Thyroid gland (tissue), 4 donors: ENCODE measurements at regions not wholly inside any gene's neighbourhood (a gene's known extent, or its start where the extent isn't known, plus 50 kb on each side); places are given as distances from the start of the nearest gene placed in this dataset.

ENCODE experiments used
- DNase-seq, 2 donors: peaks; one replicate each; pipeline ENCODE4 v3.0.0-alpha.2; 2019
- H3K27ac ChIP-seq, 3 donors: fragments of 200-600 bp; sonication (generic); 1 replicate in 2 of 3; 2 replicates in 1 of 3; pipeline ENCODE4 v1.5.1; 2016 to 2019; ENCODE audit warnings: mild to moderate bottlenecking in 1 of 3, moderate library complexity in 1 of 3
- H3K27me3 ChIP-seq: fragments of 200-600 bp; sonication (generic); one replicate; pipeline ENCODE4 v1.5.1; 2019
- H3K36me3 ChIP-seq, 2 donors: fragments of 200-600 bp; sonication (generic); one replicate each; pipeline ENCODE4 v1.5.1; 2016 to 2019
- H3K4me1 ChIP-seq, 2 donors: fragments of 200-600 bp; sonication (generic); one replicate each; pipeline ENCODE4 v1.5.1; 2017 to 2019
- H3K4me3 ChIP-seq, 3 donors: fragments of 200-600 bp; sonication (generic); replicated peaks in 1 of 3; 1 replicate in 2 of 3; 2 replicates in 1 of 3; pipeline ENCODE4 v1.5.1; 2016; ENCODE audit warnings: mild to moderate bottlenecking in 1 of 3
- H3K9me3 ChIP-seq: fragments of 200-600 bp; sonication (generic); one replicate; pipeline ENCODE4 v1.5.1; 2017
- POLR2A ChIP-seq, 2 donors: fragments of 450-650 bp; IDR thresholded peaks; one replicate each; pipeline ENCODE4 v1.6.1; 2017; ENCODE audit warnings: antibody characterized with exemption in 2 of 2, mild to moderate bottlenecking in 2 of 2, moderate library complexity in 1 of 2
- WGBS, 2 donors: methylation state at CpG; one replicate each; pipeline ENCODE4 v1.1.5; 2017; 5-methylcytosine and 5-hydroxymethylcytosine counted together
- intact Hi-C: fragments of 100-400 bp; cut with DNase I; formaldehyde crosslinking; loops from one replicate; pipeline ENCODE4 v1.15.1; 2023
- TF ChIP-seq, protein P1 (sequence below), 6 experiments: fragments of 200-600 bp in 3 of 6; fragments of 450-650 bp in 3 of 6; sonication (generic) in 3 of 6; IDR thresholded peaks; one replicate each; pipeline ENCODE4 v1.5.1; 2016 to 2019; ENCODE audit warnings: antibody characterized with exemption in 6 of 6, mild to moderate bottlenecking in 2 of 6, inconsistent platforms in 1 of 6, moderate library complexity in 1 of 6

- Histone ChIP-seq H3K27ac (no peak overlapping the region), H3K9me3 (no peaks in the 10 kb centered on the region), H3K27me3 (no peaks in the 10 kb centered on the region), H3K4me1 (peaks cover 0 to 7% of the 10 kb centered on the region in 2 donors), H3K4me3 (no peak overlapping the region), H3K36me3 (no peaks in the 10 kb centered on the region)
- 84 to 85% methylated on average over 5 of the region's 5 CpGs for WGBS, 2 donors
- intact Hi-C loops = no loop called here
- TF ChIP-seq, protein P1, sequence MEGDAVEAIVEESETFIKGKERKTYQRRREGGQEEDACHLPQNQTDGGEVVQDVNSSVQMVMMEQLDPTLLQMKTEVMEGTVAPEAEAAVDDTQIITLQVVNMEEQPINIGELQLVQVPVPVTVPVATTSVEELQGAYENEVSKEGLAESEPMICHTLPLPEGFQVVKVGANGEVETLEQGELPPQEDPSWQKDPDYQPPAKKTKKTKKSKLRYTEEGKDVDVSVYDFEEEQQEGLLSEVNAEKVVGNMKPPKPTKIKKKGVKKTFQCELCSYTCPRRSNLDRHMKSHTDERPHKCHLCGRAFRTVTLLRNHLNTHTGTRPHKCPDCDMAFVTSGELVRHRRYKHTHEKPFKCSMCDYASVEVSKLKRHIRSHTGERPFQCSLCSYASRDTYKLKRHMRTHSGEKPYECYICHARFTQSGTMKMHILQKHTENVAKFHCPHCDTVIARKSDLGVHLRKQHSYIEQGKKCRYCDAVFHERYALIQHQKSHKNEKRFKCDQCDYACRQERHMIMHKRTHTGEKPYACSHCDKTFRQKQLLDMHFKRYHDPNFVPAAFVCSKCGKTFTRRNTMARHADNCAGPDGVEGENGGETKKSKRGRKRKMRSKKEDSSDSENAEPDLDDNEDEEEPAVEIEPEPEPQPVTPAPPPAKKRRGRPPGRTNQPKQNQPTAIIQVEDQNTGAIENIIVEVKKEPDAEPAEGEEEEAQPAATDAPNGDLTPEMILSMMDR (IDR thresholded peaks at IDR 0.05) = no peak
- no peak for TF ChIP-seq POLR2A (IDR thresholded peaks at IDR 0.05)
- DNase-seq = no peak
Measured at GRCh38 chr13:30103161-30103840, 204.1 kb downstream of the KATNAL1 start.

DNA sequence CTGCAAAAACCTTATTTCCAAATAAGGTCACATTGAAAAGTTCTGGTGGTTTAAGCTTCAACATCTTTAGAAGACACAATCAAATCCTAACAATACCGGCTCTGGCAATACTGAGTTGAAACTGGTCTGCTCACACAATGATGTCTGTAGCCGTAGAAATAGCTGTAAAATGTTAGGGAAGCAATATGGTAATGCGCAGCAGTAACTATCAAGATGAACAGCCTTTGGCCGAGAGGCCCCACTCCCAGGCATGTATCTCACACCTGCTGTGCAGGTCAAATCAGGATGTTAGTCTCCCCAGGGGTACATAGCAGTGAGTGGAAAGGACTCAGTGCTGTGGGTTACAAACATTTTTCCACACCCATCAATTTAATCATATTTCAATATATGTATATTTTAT lies 207.1 kb downstream of the KATNAL1 start:
- peaks cover 0 to 2% of the 10 kb centered on the region in 2 donors for H3K4me1 ChIP-seq
- intact Hi-C loops = no loop called here
- no peak overlapping the region for H3K4me3 ChIP-seq
- DNase-seq = no peak
- TF ChIP-seq, protein P1 (IDR thresholded peaks at IDR 0.05) = no peak
- TF ChIP-seq POLR2A (IDR thresholded peaks at IDR 0.05) = no peak
- H3K27ac ChIP-seq = no peak overlapping the region
- no peaks in the 10 kb centered on the region for H3K27me3 ChIP-seq
- H3K9me3 ChIP-seq = no peaks in the 10 kb centered on the region
- WGBS, 2 donors = 95 to 98% methylated on average over 4 of the region's 4 CpGs
- no peaks in the 10 kb centered on the region for H3K36me3 ChIP-seq

DNA sequence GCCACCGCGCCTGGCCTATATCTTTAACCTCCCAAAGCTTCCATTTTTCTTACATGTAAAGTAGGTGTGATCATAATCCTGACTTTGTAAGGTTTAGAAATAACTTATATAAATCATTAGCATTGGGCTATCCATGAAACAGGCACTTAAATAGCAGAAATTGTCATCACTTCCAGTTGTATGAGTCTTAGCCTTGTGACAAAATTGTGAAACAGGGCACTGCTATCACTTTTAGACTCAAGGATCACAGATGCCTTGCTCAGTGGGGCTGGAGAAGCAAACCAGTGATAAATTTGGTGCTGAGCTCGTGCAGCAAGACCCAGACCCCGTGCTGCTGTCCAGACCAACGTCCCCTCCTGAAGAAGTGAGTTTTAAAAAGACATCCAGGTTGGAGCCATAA lies 209.7 kb downstream of the KATNAL1 start:
- Histone ChIP-seq H3K36me3 (no peaks in the 10 kb centered on the region), H3K4me3 (no peak overlapping the region), H3K27ac (no peak overlapping the region), H3K4me1 (no peaks in the 10 kb centered on the region), H3K27me3 (no peaks in the 10 kb centered on the region), H3K9me3 (no peaks in the 10 kb centered on the region)
- intact Hi-C loops = no loop called here
- TF ChIP-seq, protein P1 (IDR thresholded peaks at IDR 0.05) = no peak
- TF ChIP-seq POLR2A (IDR thresholded peaks at IDR 0.05) = no peak
- 82 to 91% methylated on average over 5 of the region's 5 CpGs for WGBS, 2 donors
- DNase-seq = no peak

DNA sequence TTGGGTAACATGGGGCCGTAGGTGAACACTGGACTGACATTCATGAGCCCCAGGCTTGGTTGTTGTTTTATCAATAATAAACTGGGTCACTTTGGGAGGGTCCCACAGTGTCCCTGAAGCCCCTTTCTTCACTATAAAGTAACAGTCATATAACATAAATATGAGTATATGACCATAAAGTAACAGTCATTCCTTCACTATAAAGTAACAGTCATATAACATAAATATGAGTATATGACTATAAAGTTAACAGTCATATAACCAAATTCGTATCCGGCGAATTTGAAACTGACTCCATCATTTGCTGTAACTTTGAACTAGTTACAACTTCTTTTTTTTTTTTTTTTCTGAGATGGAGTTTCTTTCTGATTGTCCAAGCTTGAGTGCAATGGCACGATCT lies 210.3 kb downstream of the KATNAL1 start:
- intact Hi-C loops = no loop called here
- no peaks in the 10 kb centered on the region for H3K9me3 ChIP-seq

GRCh38 chr13:30094015-30094414 lies 213.3 kb downstream of the KATNAL1 start:
- TF ChIP-seq, protein P1 (IDR thresholded peaks at IDR 0.05) = no peak
- 94 to 95% methylated on average over 5 of the region's 5 CpGs for WGBS, 2 donors
- Histone ChIP-seq H3K9me3 (no peaks in the 10 kb centered on the region), H3K36me3 (no peaks in the 10 kb centered on the region), H3K27me3 (no peaks in the 10 kb centered on the region), H3K4me1 (peaks cover 0 to 11% of the 10 kb centered on the region in 2 donors), H3K4me3 (no peak overlapping the region), H3K27ac (no peak overlapping the region)
- no peak for DNase-seq
- intact Hi-C loops = no loop called here

More for the DNA sequence above, 210.3 kb downstream of the KATNAL1 start:
- Histone ChIP-seq H3K27ac (no peak overlapping the region), H3K4me1 (no peaks in the 10 kb centered on the region), H3K27me3 (no peaks in the 10 kb centered on the region), H3K4me3 (no peak overlapping the region), H3K36me3 (no peaks in the 10 kb centered on the region)
- no peak for DNase-seq
- WGBS, 2 donors = 96 to 97% methylated on average over 5 of the region's 5 CpGs
- TF ChIP-seq, protein P1 (IDR thresholded peaks at IDR 0.05) = no peak
- TF ChIP-seq POLR2A (IDR thresholded peaks at IDR 0.05) = no peak
